Activated CD4-positive, alpha-beta T cell treated with anti-CD3 and anti-CD28 coated beads for 36 hours (primary cell): ENCODE measurements at regions not wholly inside any gene's neighbourhood (a gene's known extent, or its start where the extent isn't known, plus 50 kb on each side); places are given as distances from the start of the nearest gene placed in this dataset.
"Not testable (repeated sequence)": the region's sequence is repeated elsewhere in the genome, so short reads cannot be mapped to it uniquely, and the experiment has no call there.

Source experiments
- ATAC-seq: fragments of 200-7000 bp; cut with Tn5 transposase; one replicate; pipeline ENCODE4 v1.10.0; 2021; ENCODE audit warnings: mild to moderate bottlenecking, moderate library complexity
- CTCF ChIA-PET: fragments of 350-600 bp; sonication (Branson Sonifier 250); formaldehyde crosslinking; loops from one replicate; lab custom pipeline; 2021; ENCODE audit warnings: antibody characterized with exemption; lab: Charles Lee
- POLR2A ChIA-PET: fragments of 350-600 bp; sonication (Branson Sonifier 250); formaldehyde crosslinking; loops from one replicate; lab custom pipeline; 2021; ENCODE audit warnings: antibody characterized with exemption, inconsistent platforms; lab: Charles Lee
- DNase-seq: peaks from one replicate; pipeline ENCODE4 v3.0.0-alpha.2; 2020
- H3K27ac Mint-ChIP-seq: one replicate; pipeline ENCODE4 v1.8.0; 2021; ENCODE audit warnings: mixed read lengths
- H3K27me3 Mint-ChIP-seq: one replicate; pipeline ENCODE4 v1.8.0; 2021; ENCODE audit warnings: mixed read lengths
- H3K36me3 Mint-ChIP-seq: one replicate; pipeline ENCODE4 v1.8.0; 2021; ENCODE audit warnings: low read depth, mixed read lengths
- H3K4me1 Mint-ChIP-seq: one replicate; pipeline ENCODE4 v1.8.0; 2021; ENCODE audit warnings: mixed read lengths
- H3K4me3 Mint-ChIP-seq: one replicate; pipeline ENCODE4 v1.8.0; 2021; ENCODE audit warnings: mild to moderate bottlenecking, moderate library complexity, mixed read lengths
- H3K9me3 Mint-ChIP-seq: one replicate; pipeline ENCODE4 v1.8.0; 2021; ENCODE audit warnings: low read depth, mixed read lengths
- intact Hi-C, 2 experiments: fragments of 100-400 bp; cut with DNase I in 1 of 2; cut with micrococcal nuclease in 1 of 2; formaldehyde crosslinking; loops; one replicate each; pipeline versions ENCODE4 v1.14.2 to v1.15.1; 2022 to 2024; cut with DNase I, micrococcal nuclease

GRCh38 chr5:145407300-145408047 is 427.7 kb downstream of the PRELID2 start:
- H3K27ac Mint-ChIP-seq = no peak overlapping the region
- H3K36me3 Mint-ChIP-seq = no peaks in the 10 kb centered on the region
- H3K4me1 Mint-ChIP-seq = no peaks in the 10 kb centered on the region
- POLR2A ChIA-PET = no interaction called here
- CTCF ChIA-PET = no interaction called here
- no peak for ATAC-seq
- peaks cover 21% of the 10 kb centered on the region for H3K9me3 Mint-ChIP-seq
- DNase-seq = no peak
- H3K27me3 Mint-ChIP-seq = no peaks in the 10 kb centered on the region
- no peak overlapping the region for H3K4me3 Mint-ChIP-seq
- intact Hi-C loops = no loop called here

GRCh38 chr5:145403992-145404391 is 431.1 kb downstream of the PRELID2 start:
- POLR2A ChIA-PET = no interaction called here
- intact Hi-C loops = no loop called here
- no peaks in the 10 kb centered on the region for H3K4me1 Mint-ChIP-seq
- peaks cover 11% of the 10 kb centered on the region for H3K9me3 Mint-ChIP-seq
- CTCF ChIA-PET = no interaction called here
- DNase-seq = no peak
- H3K27me3 Mint-ChIP-seq = no peaks in the 10 kb centered on the region
- H3K4me3 Mint-ChIP-seq = no peak overlapping the region
- no peaks in the 10 kb centered on the region for H3K36me3 Mint-ChIP-seq
- no peak overlapping the region for H3K27ac Mint-ChIP-seq
- no peak for ATAC-seq

DNA sequence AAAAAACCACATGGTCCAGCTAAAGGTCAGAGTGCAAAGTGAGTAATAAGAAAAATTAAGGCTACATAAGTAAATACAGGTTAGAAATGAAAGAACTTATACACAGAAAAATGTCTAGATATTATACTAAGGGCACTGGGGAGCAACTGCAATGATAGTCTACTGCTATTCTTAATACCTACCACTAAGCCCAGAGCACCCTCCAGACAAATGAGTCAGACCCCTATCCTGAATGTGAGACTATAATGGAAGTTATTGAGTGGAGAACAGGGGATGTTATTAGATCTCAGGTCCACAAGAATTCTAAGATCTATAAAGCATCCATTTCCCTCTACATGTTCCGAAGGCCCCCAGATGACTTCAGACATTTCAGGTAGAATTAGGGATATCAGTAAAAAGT is 438.3 kb downstream of the PRELID2 start:
- intact Hi-C loops = no loop called here
- Mint-ChIP-seq H3K36me3 (no peaks in the 10 kb centered on the region), H3K27ac (no peak overlapping the region), H3K27me3 (no peaks in the 10 kb centered on the region), H3K4me1 (no peaks in the 10 kb centered on the region), H3K9me3 (peaks cover 8% of the 10 kb centered on the region), H3K4me3 (no peak overlapping the region)
- ATAC-seq = no peak
- ChIA-PET CTCF (no interaction called here), POLR2A (no interaction called here)
- no peak for DNase-seq

DNA sequence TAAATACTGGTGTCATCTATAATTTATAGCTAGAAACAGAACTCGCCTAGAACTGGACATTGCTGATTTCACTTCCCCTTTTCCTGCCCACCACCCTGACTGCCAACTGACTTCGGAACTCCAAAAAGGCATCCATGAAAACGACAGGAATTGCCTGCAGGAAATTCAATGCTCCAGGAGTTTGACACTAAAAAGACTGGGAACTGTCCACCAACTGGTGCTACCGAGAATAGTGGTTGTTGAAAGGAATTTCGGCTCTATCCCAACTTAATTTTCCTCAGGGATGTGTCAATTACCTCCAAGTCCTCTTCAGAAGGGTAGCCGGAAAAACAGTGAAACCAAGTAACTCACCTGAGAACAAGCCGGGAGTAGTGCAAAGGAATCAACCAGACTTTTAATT is 440.0 kb downstream of the PRELID2 start:
- H3K27ac Mint-ChIP-seq, H3K36me3 Mint-ChIP-seq, intact Hi-C loops, DNase-seq, CTCF ChIA-PET, H3K27me3 Mint-ChIP-seq, H3K4me1 Mint-ChIP-seq, POLR2A ChIA-PET, ATAC-seq, H3K4me3 Mint-ChIP-seq: not testable (repeated sequence)
- peaks cover 15% of the 10 kb centered on the region for H3K9me3 Mint-ChIP-seq

DNA sequence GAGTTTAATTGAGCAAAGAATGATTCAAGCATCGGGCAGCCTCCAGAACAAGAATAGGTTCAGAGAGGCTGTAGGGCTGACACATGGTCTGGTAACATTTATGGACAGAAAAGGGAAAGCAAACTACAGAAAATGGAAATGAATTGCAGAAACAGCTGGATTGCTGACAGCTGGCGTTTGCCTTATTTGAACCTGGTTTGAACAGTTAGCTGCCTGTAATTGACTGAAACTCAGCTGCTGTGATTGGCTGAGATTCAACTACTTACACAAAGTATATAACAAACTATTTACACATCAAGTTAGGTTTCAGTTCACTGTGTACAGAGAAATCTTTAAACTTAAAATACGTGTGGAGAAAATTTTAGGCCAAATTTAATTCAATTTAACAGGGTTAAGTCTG is 441.7 kb downstream of the PRELID2 start:
- ATAC-seq (no peak), DNase-seq (no peak)
- peaks cover 13% of the 10 kb centered on the region for H3K9me3 Mint-ChIP-seq
- CTCF ChIA-PET = no interaction called here
- no peak overlapping the region for H3K4me3 Mint-ChIP-seq
- no peaks in the 10 kb centered on the region for H3K27me3 Mint-ChIP-seq
- no peaks in the 10 kb centered on the region for H3K36me3 Mint-ChIP-seq
- H3K4me1 Mint-ChIP-seq = no peaks in the 10 kb centered on the region
- intact Hi-C loops = no loop called here
- H3K27ac Mint-ChIP-seq = no peak overlapping the region
- POLR2A ChIA-PET = no interaction called here

DNA sequence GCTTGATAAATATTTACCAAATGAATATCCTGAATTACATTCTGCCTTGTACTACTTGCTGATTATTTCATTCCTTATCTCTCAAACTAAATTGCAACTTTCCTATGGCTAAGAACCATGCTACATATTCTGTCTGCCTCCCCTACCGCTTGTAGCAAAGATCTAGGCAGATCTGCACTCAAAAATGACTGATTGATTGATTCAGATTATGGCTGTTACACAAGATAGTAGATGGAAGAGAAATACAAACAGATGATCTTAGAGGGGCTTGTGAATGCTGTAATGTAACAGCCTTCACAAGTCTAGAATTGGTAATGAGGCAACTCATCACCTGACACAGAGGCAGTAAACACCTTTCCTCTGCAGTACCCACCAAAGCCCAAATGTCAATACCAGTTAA is 446.1 kb downstream of the PRELID2 start:
- no peaks in the 10 kb centered on the region for H3K36me3 Mint-ChIP-seq
- ATAC-seq = no peak
- CTCF ChIA-PET = no interaction called here

DNA sequence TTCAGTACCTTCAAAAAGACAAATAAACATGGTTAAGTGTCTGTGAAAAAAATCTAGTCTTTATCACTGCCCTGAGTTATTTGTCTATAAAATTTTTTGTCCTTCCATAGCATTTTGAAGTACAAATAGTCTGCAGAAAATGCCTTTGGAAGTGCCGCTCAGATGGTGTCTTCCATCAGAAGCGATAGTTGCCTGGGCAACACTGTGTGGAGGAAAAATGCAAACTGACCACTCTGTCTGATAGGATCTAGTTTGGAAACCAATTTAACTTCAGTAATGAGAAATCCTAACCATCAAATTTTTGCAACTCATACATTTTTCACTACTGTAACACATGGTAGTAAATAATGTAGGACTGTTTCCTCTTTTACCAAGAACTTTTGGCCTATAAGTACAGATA is 449.9 kb downstream of the PRELID2 start:
- Mint-ChIP-seq H3K27me3 (no peaks in the 10 kb centered on the region), H3K27ac (no peak overlapping the region), H3K36me3 (no peaks in the 10 kb centered on the region), H3K4me3 (no peak overlapping the region), H3K9me3 (peaks cover 5% of the 10 kb centered on the region), H3K4me1 (no peaks in the 10 kb centered on the region)
- no peak for DNase-seq
- ATAC-seq = no peak
- ChIA-PET POLR2A (no interaction called here), CTCF (no interaction called here)
- intact Hi-C loops = no loop called here

More for the DNA sequence above, 446.1 kb downstream of the PRELID2 start:
- no peaks in the 10 kb centered on the region for H3K27me3 Mint-ChIP-seq
- no peaks in the 10 kb centered on the region for H3K4me1 Mint-ChIP-seq
- no peak for DNase-seq
- no peak overlapping the region for H3K4me3 Mint-ChIP-seq
- intact Hi-C loops = no loop called here
- POLR2A ChIA-PET = no interaction called here
- H3K9me3 Mint-ChIP-seq = peaks cover 13% of the 10 kb centered on the region
- H3K27ac Mint-ChIP-seq = no peak overlapping the region

DNA sequence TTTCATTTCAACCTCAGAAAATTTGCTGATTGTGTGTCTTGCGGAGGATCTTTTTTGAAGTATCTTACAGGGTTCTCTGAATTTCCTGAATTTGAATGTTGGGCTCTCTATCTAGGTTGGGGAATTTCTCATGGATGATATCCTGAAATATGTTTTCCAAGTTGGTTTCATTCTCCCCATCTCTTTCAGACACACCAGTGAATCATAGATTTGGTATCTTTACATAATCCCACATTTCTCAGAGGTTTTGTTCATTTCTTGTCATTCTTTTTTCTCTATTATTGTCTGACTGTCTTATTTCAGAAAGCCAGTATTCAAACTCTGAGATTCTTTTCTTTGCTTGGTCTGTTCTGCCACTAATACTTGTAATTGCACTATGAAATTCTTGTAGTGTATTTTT is 456.9 kb downstream of the PRELID2 start:
- Mint-ChIP-seq H3K9me3 (peaks cover 37% of the 10 kb centered on the region), H3K4me3 (no peak overlapping the region), H3K36me3 (no peaks in the 10 kb centered on the region), H3K27me3 (no peaks in the 10 kb centered on the region), H3K27ac (no peak overlapping the region), H3K4me1 (no peaks in the 10 kb centered on the region)
- intact Hi-C loops = no loop called here
- POLR2A ChIA-PET = no interaction called here
- DNase-seq (no peak), ATAC-seq (no peak)
- CTCF ChIA-PET = no interaction called here

DNA sequence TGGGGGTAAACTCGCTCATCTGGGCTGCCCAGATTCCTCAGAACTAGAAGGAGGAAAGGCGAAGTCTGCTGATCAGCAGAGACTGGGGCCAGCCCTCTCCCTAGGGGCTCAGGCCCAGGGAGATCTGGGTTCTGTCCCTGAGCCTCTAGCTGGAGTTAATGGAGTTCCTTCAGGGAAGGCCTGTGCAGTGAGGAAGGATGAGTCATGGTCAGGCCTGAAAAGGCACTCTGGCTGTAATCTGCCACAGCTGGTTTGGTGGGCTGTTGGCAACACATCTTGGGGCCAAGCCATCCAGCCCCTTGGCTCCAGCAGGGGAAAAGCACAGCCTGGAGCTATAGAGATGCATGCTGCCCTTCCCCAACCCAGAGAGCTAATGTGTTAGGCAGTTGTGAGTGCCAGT is 459.6 kb downstream of the PRELID2 start:
- ATAC-seq = no peak
- ChIA-PET CTCF (no interaction called here), POLR2A (no interaction called here)
- intact Hi-C loops = no loop called here
- Mint-ChIP-seq H3K4me3 (no peak overlapping the region), H3K27me3 (no peaks in the 10 kb centered on the region), H3K36me3 (no peaks in the 10 kb centered on the region), H3K4me1 (no peaks in the 10 kb centered on the region), H3K27ac (no peak overlapping the region), H3K9me3 (peaks cover 34% of the 10 kb centered on the region)
- no peak for DNase-seq

DNA sequence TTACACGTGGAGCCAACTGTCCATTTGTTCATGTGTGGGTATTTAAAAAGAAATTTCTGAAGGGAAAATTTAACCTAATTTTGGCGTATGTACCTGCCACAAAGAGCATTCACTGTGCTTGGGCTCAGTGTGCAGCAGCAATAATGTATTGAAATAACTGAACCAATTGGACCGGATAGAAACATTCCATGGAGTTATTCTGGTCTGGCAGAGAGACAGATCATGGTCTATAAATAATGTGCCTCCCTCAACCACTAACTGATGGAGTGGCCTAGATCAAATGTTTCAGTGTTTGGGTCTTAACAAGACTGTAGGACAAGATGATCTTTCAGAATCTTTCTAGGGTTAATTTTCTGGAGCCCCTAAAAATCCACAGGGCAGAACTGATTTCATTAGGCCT is 469.7 kb downstream of the PRELID2 start:
- no peak overlapping the region for H3K27ac Mint-ChIP-seq
- ATAC-seq (no peak), DNase-seq (no peak)
- H3K27me3 Mint-ChIP-seq = no peaks in the 10 kb centered on the region
- no peak overlapping the region for H3K4me3 Mint-ChIP-seq
- ChIA-PET CTCF (no interaction called here), POLR2A (no interaction called here)
- intact Hi-C loops = no loop called here
- H3K36me3 Mint-ChIP-seq = no peaks in the 10 kb centered on the region
- H3K4me1 Mint-ChIP-seq = no peaks in the 10 kb centered on the region
- peaks cover 2% of the 10 kb centered on the region for H3K9me3 Mint-ChIP-seq

DNA sequence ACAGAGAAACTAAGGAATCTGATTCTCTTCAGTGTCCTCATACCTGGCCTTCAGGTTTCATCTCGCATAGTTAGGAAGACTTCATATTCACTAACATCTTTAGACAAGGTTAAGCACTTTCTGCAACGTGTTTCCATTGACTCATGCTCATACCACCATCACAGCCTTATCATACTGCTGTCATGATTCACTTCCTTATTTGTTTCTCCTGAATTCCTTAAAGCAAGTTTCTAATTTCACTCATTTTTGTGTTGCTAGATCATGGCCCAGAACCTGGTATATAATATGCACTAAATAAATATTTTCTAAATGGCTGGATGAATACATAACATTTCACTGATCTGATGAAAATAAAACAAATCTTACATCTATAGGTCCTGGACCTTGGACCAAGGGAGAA is 472.9 kb downstream of the PRELID2 start:
- Mint-ChIP-seq H3K9me3 (peaks cover 3% of the 10 kb centered on the region), H3K27ac (no peak overlapping the region), H3K36me3 (no peaks in the 10 kb centered on the region), H3K4me1 (no peaks in the 10 kb centered on the region), H3K27me3 (no peaks in the 10 kb centered on the region), H3K4me3 (no peak overlapping the region)
- intact Hi-C loops = no loop called here
- no peak for ATAC-seq
- DNase-seq = no peak
- CTCF ChIA-PET = no interaction called here
- POLR2A ChIA-PET = no interaction called here

GRCh38 chr5:145360936-145361335 is 474.2 kb downstream of the PRELID2 start:
- DNase-seq (no peak), ATAC-seq (no peak)
- Mint-ChIP-seq H3K36me3 (no peaks in the 10 kb centered on the region), H3K4me3 (no peak overlapping the region), H3K27me3 (no peaks in the 10 kb centered on the region), H3K9me3 (peaks cover 3% of the 10 kb centered on the region), H3K27ac (no peak overlapping the region), H3K4me1 (no peaks in the 10 kb centered on the region)
- CTCF ChIA-PET = no interaction called here
- intact Hi-C loops = no loop called here
- POLR2A ChIA-PET = no interaction called here
